ENCODE measurements at regions not wholly inside any gene's neighbourhood (a gene's known extent, or its start where the extent isn't known, plus 50 kb on each side); places are given as distances from the start of the nearest gene placed in this dataset.

DNA sequence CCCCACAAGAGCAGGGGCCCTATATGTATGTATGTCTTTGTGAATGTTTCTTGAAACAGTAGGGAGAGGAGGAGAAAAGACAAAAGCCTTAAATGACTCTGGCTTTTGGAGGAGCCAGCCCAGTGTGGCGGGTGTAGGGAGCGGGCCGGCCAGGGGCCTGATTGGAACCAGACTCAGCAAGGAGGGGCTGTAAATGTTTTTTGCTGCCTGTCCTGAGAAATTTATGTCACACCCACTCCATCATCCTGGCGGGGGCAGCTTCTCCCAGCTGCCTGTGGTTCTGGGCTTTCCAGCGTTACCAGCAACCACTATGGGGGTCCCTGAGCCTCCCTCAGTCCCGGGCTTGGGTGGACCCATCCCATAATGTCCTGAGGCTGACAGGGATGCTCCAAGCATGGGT is 130.8 kb downstream of the PJA1 start:
- TF ChIP-seq, protein P1, sequence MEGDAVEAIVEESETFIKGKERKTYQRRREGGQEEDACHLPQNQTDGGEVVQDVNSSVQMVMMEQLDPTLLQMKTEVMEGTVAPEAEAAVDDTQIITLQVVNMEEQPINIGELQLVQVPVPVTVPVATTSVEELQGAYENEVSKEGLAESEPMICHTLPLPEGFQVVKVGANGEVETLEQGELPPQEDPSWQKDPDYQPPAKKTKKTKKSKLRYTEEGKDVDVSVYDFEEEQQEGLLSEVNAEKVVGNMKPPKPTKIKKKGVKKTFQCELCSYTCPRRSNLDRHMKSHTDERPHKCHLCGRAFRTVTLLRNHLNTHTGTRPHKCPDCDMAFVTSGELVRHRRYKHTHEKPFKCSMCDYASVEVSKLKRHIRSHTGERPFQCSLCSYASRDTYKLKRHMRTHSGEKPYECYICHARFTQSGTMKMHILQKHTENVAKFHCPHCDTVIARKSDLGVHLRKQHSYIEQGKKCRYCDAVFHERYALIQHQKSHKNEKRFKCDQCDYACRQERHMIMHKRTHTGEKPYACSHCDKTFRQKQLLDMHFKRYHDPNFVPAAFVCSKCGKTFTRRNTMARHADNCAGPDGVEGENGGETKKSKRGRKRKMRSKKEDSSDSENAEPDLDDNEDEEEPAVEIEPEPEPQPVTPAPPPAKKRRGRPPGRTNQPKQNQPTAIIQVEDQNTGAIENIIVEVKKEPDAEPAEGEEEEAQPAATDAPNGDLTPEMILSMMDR (IDR thresholded peaks at IDR 0.05; ENCODE audit: low read length): no peak
- TF ChIP-seq EZH2 (optimal IDR thresholded peaks at IDR 0.05; ENCODE audit: low read depth, low read length) (no peak), EZH2phosphoT487 (IDR thresholded peaks at IDR 0.05; ENCODE audit: low read length) (no peak)

Data from MM.1S (cell line).